ENCODE measurements at regions not wholly inside any gene's neighbourhood (a gene's known extent, or its start where the extent isn't known, plus 50 kb on each side); places are given as distances from the start of the nearest gene placed in this dataset.

- no peak overlapping the region for H3K4me3 ChIP-seq (ENCODE audit: control insufficient read depth in 1 of 7, extremely low read depth in 1 of 7, insufficient read depth in 4 of 7, low read depth in 2 of 7, low read length in 6 of 7)
- no peaks in the 10 kb centered on the region for H3K27me3 ChIP-seq (replicated peaks in 2 of 5; ENCODE audit: control insufficient read depth in 4 of 5, insufficient read depth in 5 of 5, low read length in 4 of 5)
- no peak for DNase-seq
- H3K9me3 ChIP-seq (ENCODE audit: control extremely low read depth in 1 of 5, control insufficient read depth in 4 of 5, insufficient read depth in 2 of 5, low read depth in 1 of 5, low read length in 4 of 5): no peaks in the 10 kb centered on the region
- no peaks in the 10 kb centered on the region for H3K36me3 ChIP-seq (ENCODE audit: control insufficient read depth in 4 of 4, insufficient read depth in 4 of 4, low read length in 3 of 4)
- CTCF ChIA-PET: interaction anchor here (0.7 kb wide), 1 partner anchor 10 kb away, joined by 3 read pairs; no protein-coding TSS in a partner anchor
- WGBS (ENCODE audit: insufficient coverage): 100% methylated on average over 1 of the region's 3 CpGs
- H3K27ac ChIP-seq (ENCODE audit: insufficient read depth in 1 of 2, low read depth in 1 of 2, low read length in 2 of 2, poor library complexity in 1 of 2, severe bottlenecking in 2 of 2): no peak overlapping the region
- POLR2A ChIA-PET: no interaction called here
- H3K4me1 ChIP-seq (ENCODE audit: control extremely low read depth in 1 of 4, control insufficient read depth in 4 of 4, insufficient read depth in 4 of 4, low read length in 3 of 4): peaks cover 2 to 6% (median 5%) of the 10 kb centered on the region in 4 experiments
Observed at GRCh38 chr13:31978021-31978420, 53.6 kb upstream of the FRY start.

- Histone ChIP-seq H3K4me1 (ENCODE audit: control extremely low read depth in 1 of 4, control insufficient read depth in 4 of 4, insufficient read depth in 4 of 4, low read length in 3 of 4) (peaks cover 2 to 9% (median 6%) of the 10 kb centered on the region in 4 experiments), H3K36me3 (ENCODE audit: control insufficient read depth in 4 of 4, insufficient read depth in 4 of 4, low read length in 3 of 4) (no peaks in the 10 kb centered on the region), H3K27ac (ENCODE audit: insufficient read depth in 1 of 2, low read depth in 1 of 2, low read length in 2 of 2, poor library complexity in 1 of 2, severe bottlenecking in 2 of 2) (no peak overlapping the region), H3K27me3 (replicated peaks in 2 of 5; ENCODE audit: control insufficient read depth in 4 of 5, insufficient read depth in 5 of 5, low read length in 4 of 5) (no peaks in the 10 kb centered on the region), H3K4me3 (ENCODE audit: control insufficient read depth in 1 of 7, extremely low read depth in 1 of 7, insufficient read depth in 4 of 7, low read depth in 2 of 7, low read length in 6 of 7) (no peak overlapping the region), H3K9me3 (ENCODE audit: control extremely low read depth in 1 of 5, control insufficient read depth in 4 of 5, insufficient read depth in 2 of 5, low read depth in 1 of 5, low read length in 4 of 5) (peaks cover 0 to 2% (median 0%) of the 10 kb centered on the region in 5 experiments)
- no CpG with 5 or more reads among the region's 1 CpG for WGBS (ENCODE audit: insufficient coverage)
- POLR2A ChIA-PET: no interaction called here
- no peak for DNase-seq
- CTCF ChIA-PET: interaction anchor here (1.2 kb wide), 1 partner anchor 9 kb away, joined by 3 read pairs; no protein-coding TSS in a partner anchor
Observed at GRCh38 chr13:31980830-31981229, 50.7 kb upstream of the FRY start.

Data from common myeloid progenitor, CD34-positive (primary cell).